AG10803 (cell line): ENCODE measurements at regions not wholly inside any gene's neighbourhood (a gene's known extent, or its start where the extent isn't known, plus 50 kb on each side); places are given as distances from the start of the nearest gene placed in this dataset.

Experiments used
- DNase-seq: peaks from one replicate; pipeline ENCODE4 v3.0.0; 2010; ENCODE audit warnings: low read depth
- H3K4me3 ChIP-seq: 2 replicates; pipeline ENCODE4 v1.5.1; 2011; ENCODE audit warnings: mild to moderate bottlenecking, low read length, control low read depth
- TF ChIP-seq, protein P1 (sequence below): conservative IDR thresholded peaks from 2 replicates; pipeline ENCODE4 v1.5.1; 2011; ENCODE audit warnings: mild to moderate bottlenecking, low read length, control low read depth, inconsistent platforms

GRCh38 chr16:86872131-86872530 lies 293.8 kb downstream of the FOXL1 start:
- H3K4me3 ChIP-seq = no peak overlapping the region
- no peak for DNase-seq
- TF ChIP-seq, protein P1, sequence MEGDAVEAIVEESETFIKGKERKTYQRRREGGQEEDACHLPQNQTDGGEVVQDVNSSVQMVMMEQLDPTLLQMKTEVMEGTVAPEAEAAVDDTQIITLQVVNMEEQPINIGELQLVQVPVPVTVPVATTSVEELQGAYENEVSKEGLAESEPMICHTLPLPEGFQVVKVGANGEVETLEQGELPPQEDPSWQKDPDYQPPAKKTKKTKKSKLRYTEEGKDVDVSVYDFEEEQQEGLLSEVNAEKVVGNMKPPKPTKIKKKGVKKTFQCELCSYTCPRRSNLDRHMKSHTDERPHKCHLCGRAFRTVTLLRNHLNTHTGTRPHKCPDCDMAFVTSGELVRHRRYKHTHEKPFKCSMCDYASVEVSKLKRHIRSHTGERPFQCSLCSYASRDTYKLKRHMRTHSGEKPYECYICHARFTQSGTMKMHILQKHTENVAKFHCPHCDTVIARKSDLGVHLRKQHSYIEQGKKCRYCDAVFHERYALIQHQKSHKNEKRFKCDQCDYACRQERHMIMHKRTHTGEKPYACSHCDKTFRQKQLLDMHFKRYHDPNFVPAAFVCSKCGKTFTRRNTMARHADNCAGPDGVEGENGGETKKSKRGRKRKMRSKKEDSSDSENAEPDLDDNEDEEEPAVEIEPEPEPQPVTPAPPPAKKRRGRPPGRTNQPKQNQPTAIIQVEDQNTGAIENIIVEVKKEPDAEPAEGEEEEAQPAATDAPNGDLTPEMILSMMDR = no peak

GRCh38 chr16:86872833-86873232 lies 294.5 kb downstream of the FOXL1 start:
- TF ChIP-seq, protein P1 = no peak
- DNase-seq = no peak
- H3K4me3 ChIP-seq = no peak overlapping the region

DNA sequence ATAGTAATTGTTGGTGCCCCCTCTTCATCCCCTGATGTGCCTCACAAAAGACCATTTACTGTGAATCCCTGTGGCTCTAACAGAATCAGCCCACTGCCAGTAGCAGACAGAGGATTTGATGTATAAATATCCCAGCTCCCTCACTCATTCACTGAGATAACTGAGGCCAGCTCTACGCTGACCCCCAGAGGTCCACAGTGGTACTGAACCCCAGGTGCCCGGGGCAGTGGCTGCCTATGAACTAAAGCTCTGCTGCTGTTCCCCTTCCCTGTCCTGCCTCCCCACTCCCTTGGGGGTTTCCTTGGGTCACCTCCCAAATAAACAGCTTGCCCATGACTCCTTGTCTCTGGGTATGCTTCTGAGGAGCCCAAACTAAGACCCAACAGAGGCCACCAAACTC lies 295.8 kb downstream of the FOXL1 start:
- DNase-seq = no peak
- TF ChIP-seq, protein P1 = peak; percentile 67
- H3K4me3 ChIP-seq = no peak overlapping the region

GRCh38 chr16:86876499-86876898 lies 298.1 kb downstream of the FOXL1 start:
- DNase-seq = no peak
- H3K4me3 ChIP-seq = no peak overlapping the region
- TF ChIP-seq, protein P1 = no peak

- DNase-seq = no peak
- TF ChIP-seq, protein P1 = no peak
- H3K4me3 ChIP-seq = no peak overlapping the region
These were observed 298.8 kb downstream of the FOXL1 start for GRCh38 chr16:86877108-86877507.

- TF ChIP-seq, protein P1 = no peak
These were observed 299.5 kb downstream of the FOXL1 start for GRCh38 chr16:86877835-86878234.

GRCh38 chr16:86878236-86879080 lies 300.1 kb downstream of the FOXL1 start:
- DNase-seq = no peak
- H3K4me3 ChIP-seq = no peak overlapping the region
- TF ChIP-seq, protein P1 = no peak

More at GRCh38 chr16:86877835-86878234, 299.5 kb downstream of the FOXL1 start:
- no peak for DNase-seq
- H3K4me3 ChIP-seq = no peak overlapping the region
